ENCODE measurements at regions not wholly inside any gene's neighbourhood (a gene's known extent, or its start where the extent isn't known, plus 50 kb on each side); places are given as distances from the start of the nearest gene placed in this dataset.

- DNase-seq, result no peak
These were observed 462.9 kb upstream of the ZFHX3 start for GRCh38 chr16:73510852-73511251.

DNA sequence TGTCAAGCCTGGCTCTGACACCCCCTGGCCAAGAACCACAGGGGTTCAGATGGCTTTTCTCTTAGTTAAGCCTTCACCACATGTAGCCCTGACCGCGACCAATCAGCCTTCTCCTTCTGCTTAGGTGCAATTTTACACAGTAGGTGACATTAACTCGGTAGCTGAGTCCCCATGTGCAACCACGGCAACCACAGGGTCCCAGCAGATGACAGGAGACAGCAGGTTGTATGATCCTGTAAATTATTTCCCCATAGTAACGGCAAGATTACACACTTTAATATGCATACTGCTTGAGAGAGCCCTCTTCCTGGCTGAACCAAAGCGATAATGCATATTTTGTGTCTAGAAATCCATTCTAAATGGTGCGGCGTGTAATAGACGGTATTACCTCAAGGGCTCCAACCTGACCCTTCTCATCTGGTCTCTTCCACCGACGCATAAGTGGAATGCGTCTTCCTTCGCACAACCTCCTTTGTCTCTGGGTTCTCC, 458.7 kb upstream of the ZFHX3 start:
- no peak for DNase-seq

GRCh38 chr16:73505577-73505976, 457.6 kb upstream of the ZFHX3 start:
- no peak for DNase-seq

- DNase-seq, result no peak
These were observed 457.0 kb upstream of the ZFHX3 start for GRCh38 chr16:73504591-73505575.

- no peak for DNase-seq
These were observed 455.2 kb upstream of the ZFHX3 start for GRCh38 chr16:73503093-73503492.

GRCh38 chr16:73499276-73499675, 451.3 kb upstream of the ZFHX3 start:
- no peak for DNase-seq

GRCh38 chr16:73485880-73486279, 438.0 kb upstream of the ZFHX3 start:
- DNase-seq, result no peak

DNA sequence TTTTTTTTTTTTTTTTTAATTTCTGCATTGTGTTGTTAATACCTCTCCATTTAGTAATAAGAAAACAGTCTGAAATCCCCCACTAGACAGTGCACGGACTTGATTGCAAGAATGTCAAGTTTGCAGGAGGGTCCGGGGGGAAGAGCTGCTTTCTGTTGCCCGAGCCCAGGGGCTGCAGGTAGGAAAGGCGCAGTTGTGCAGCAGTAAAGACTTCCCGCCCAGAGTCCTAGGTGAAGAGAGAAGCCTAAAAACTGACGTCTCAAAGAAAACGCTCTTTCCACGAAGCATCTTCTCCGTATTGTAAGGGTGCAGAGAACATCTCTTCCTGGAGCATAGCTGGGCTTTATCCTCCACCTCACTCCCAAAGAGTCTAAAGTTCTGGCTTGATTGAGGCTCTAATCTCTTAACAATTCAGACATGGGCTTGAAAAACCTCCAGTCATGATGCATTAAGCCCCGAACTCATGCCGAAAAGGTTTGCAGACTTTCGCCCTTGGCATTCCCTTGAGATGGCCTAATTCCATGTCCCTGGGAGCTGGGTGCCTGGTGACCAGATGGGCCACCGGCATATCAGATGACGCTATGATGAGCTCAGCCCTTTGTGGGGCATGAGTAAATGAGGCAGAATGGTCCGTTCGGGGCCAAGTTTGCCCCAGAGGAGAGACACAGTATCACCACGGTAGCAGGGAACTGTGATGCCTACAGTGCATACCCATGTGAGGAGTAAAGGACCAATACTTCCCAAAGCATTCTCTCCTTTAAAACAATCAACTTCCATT, 436.2 kb upstream of the ZFHX3 start:
- no peak for DNase-seq

DNA sequence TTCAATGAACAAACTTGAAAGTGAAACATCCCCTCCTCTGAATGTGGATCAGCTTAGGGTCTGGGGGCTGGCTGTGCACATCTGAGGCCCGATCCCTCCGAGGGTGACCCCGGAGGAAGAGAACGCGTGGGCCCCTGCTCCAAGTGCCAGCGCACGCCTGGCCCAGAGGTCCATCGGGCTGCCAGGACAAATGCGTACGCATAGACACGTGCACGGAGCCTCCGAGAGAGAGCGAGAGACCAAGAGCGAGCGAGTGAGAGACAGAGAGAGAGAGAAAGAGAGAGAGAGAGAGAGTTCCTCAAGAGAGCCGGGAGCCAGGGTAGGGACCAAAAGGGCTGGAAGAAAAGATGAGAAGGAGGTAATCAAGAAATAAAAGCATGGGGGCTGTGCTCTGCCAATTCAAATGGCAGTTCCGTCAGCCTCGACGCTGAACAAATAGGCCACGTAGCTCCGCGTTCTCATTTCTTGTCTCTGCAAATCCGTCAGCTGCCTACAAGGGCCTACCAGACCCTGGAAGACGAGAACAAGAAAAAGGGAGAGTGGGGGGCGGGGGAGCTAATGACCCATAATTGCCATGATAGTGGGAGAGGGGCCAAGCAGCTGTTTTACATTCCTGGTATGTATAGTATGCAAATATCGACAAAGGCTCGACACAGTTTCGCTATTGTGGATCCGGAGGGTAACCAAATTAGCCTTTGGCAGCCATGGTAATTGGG, 435.3 kb upstream of the ZFHX3 start:
- DNase-seq, result no peak

- no peak for DNase-seq
These were observed 434.4 kb upstream of the ZFHX3 start for GRCh38 chr16:73482310-73482709.

DNA sequence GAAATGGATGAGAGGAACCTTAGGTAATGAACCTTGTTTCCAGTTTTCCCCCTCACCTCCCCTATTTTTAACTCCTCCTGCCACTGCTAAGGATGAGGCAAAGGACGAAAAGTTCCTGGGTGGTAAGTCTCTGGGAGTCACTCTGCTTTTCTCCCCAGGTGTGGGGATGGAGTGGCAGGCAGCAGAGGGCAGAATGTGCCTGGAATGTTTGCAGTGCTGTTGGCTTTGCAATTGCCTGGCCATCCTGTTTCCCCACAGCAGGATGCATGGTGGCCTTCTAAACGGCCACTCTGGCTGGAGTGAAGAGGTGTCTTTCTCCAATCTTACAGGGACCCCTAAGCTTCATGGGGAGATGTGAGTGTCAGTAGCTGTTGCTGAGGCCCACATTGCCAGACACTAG, 432.5 kb upstream of the ZFHX3 start:
- no peak for DNase-seq

GRCh38 chr16:73473713-73474112, 425.8 kb upstream of the ZFHX3 start:
- no peak for DNase-seq

GRCh38 chr16:73464834-73465233, 416.9 kb upstream of the ZFHX3 start:
- DNase-seq, result no peak

GRCh38 chr16:73459586-73459985, 411.7 kb upstream of the ZFHX3 start:
- no peak for DNase-seq

- no peak for DNase-seq
These were observed 409.9 kb upstream of the ZFHX3 start for GRCh38 chr16:73457851-73458250.

GRCh38 chr16:73448970-73449369, 401.0 kb upstream of the ZFHX3 start:
- DNase-seq, result no peak

DNA sequence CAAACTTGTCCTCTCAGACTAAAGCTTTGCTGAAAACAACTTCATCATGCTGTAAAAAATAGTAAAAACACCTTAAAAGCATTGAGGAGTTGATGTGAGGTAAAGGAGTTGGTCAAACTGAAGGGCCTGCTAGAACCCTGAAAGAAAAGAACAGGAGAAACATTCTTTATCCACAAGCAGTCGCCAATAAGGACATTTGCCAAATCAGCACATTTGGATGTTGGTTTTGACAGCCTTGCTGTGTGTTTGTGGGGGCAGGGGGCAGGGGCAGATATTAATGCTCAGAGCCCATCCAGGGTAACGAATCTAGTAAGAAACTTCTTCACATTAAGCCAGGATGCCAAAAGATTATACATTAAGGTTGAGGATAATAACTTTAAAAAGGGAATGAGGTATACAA, 399.9 kb upstream of the ZFHX3 start:
- no peak for DNase-seq

DNA sequence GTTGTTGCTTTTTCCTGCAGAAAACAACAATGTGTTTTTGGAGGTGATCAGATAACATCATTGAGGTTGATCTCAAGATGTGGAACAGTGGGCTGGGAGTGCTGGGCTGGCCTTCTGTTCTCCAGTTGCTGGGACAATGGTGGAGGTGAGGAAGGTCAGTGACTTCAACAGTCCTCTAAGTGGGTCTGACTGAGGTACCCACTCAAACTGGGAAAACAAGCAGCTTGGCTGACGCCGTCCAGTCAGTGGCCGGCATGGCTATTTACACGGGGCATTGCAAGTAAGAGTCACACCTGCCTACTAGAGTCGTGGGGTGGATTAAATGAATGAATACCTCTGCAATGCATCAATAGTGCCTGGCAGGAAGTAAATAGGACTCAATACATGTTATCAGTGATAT, 386.7 kb upstream of the ZFHX3 start:
- DNase-seq, result no peak

DNA sequence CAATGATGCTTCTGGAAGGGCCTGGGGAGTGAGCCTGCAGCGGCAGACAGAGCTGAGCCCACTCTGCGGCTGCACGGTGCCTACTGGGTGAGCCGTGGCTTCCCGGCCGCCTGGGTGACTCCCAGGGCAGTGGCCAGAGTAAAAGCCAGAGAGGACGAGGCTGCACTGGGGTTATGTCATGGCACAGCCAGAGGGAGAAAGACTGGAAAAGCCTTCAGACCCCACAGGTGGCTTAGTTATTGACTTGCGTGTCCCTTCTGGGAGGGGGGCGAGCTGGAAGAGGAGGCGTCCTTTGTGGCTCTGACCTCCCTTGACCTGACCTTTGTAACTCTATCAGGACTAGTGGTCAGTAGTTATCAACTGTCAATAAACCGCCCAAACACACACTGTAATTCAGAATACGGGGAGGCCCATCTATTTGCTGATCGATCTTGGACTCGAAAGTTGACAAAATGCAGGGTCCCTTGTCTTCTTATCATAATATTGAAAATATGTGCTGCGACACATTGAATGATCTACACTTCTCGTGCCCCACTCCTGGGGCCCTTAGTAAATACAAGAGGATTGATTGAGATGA, 385.9 kb upstream of the ZFHX3 start:
- no peak for DNase-seq

- no peak for DNase-seq
These were observed 385.2 kb upstream of the ZFHX3 start for GRCh38 chr16:73432850-73433730.

- DNase-seq, result no peak
These were observed 382.2 kb upstream of the ZFHX3 start for GRCh38 chr16:73430138-73430537.

DNA sequence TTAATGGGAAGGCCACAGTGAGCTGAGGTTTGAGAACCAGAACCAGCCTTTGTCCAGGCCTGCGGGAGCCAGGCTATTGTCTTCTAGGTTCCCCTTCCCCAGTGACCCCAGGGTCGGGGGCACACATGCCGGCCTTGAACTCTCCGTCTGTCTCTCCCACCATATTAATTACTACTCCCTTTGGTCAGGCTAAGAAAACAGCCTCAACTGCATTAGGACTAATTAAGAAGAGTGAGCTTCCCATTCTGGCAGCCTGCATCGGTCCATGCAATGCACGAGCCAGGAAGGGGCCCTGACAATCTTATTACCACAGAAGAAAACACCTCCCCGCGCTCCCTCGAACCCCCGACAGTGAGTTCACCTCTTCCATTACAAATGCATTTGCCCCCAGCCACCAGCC, 380.2 kb upstream of the ZFHX3 start:
- no peak for DNase-seq
